Calu3 (cell line): ENCODE measurements at regions not wholly inside any gene's neighbourhood (a gene's known extent, or its start where the extent isn't known, plus 50 kb on each side); places are given as distances from the start of the nearest gene placed in this dataset.
"Not testable (repeated sequence)": the region's sequence is repeated elsewhere in the genome, so short reads cannot be mapped to it uniquely, and the experiment has no call there.

ENCODE experiments used
- BruUV-seq: library from RNA; stranded (reverse); fragments of 400-500 nt; replicated peaks from 2 replicates; lab custom pipeline; 2021; lab: Mats Ljungman, UMichigan
- CTCF ChIA-PET: fragments of 300-600 bp; sonication (Branson Sonifier 250); formaldehyde crosslinking; loops from one replicate; lab custom pipeline; 2022; ENCODE audit warnings: antibody characterized with exemption; lab: Charles Lee
- DNase-seq: peaks from one replicate; pipeline ENCODE4 v3.0.0; 2022
- H3K27ac Mint-ChIP-seq: one replicate; pipeline ENCODE4 v1.8.0; 2022; ENCODE audit warnings: mixed read lengths; ENCODE audit not compliant: unreplicated experiment
- H3K27me3 Mint-ChIP-seq: one replicate; pipeline ENCODE4 v1.8.0; 2022; ENCODE audit warnings: mixed read lengths; ENCODE audit not compliant: unreplicated experiment
- H3K36me3 Mint-ChIP-seq: one replicate; pipeline ENCODE4 v1.8.0; 2022; ENCODE audit warnings: mild to moderate bottlenecking, moderate library complexity, mixed read lengths; ENCODE audit not compliant: insufficient read depth, unreplicated experiment
- H3K4me1 Mint-ChIP-seq: one replicate; pipeline ENCODE4 v1.8.0; 2022; ENCODE audit warnings: mild to moderate bottlenecking, low read depth, mixed read lengths; ENCODE audit not compliant: unreplicated experiment
- H3K4me3 Mint-ChIP-seq: one replicate; pipeline ENCODE4 v1.8.0; 2022; ENCODE audit warnings: mild to moderate bottlenecking, low read depth, moderate library complexity, mixed read lengths; ENCODE audit not compliant: unreplicated experiment
- H3K9me3 Mint-ChIP-seq: one replicate; pipeline ENCODE4 v1.8.0; 2022; ENCODE audit warnings: low read depth, mixed read lengths; ENCODE audit not compliant: unreplicated experiment
- CTCF ChIP-seq: fragments of 200-600 bp; IDR thresholded peaks from one replicate; pipeline ENCODE4 v1.8.0; 2022; ENCODE audit warnings: antibody characterized with exemption; ENCODE audit not compliant: unreplicated experiment
- intact Hi-C: fragments of 100-400 bp; cut with micrococcal nuclease; formaldehyde crosslinking; loops from one replicate; pipeline ENCODE4 v1.10.0; 2022; ENCODE audit not compliant: unreplicated experiment

DNA sequence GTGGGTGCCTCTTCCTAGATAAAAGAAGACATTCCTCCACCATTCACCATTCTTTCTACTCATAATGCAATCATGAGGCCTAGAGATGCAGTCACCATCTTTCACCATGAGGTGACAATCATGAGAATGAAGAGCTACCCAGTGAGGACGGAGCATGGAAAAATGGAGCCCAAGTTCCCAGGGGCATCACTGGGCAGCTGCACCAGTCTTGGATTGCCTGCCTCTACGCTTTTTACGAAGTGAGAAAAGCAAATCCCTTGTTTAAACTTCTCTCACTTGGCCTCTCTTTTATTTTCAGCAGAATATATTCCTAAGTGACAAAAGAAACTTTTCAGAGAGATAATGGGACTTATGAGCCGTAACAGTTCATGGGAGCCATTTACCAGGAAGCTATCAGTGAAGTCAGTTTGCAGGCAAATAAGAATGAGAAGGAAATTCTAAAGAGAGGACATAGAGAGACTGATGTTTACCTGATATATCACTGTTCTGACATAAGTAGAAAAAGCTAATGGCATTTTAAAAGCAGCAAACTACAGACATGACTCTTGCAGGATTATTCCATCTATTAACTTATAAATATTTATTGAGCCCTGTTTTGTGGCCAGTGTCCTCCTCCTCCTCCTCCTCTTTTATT, 90.0 kb upstream of the CPNE4 start:
- Mint-ChIP-seq H3K36me3 (no peaks in the 10 kb centered on the region), H3K27ac (no peak overlapping the region), H3K4me1 (peaks cover 12% of the 10 kb centered on the region), H3K9me3 (peaks cover 3% of the 10 kb centered on the region), H3K27me3 (no peaks in the 10 kb centered on the region), H3K4me3 (no peak overlapping the region)
- no TSS peak for BruUV-seq
- no peak for DNase-seq
- no peak for TF ChIP-seq CTCF
- intact Hi-C loops: no loop called here
- CTCF ChIA-PET: no interaction called here

- intact Hi-C loops: no loop called here
- no TSS peak for BruUV-seq
- H3K9me3 Mint-ChIP-seq: peaks cover 4% of the 10 kb centered on the region
- H3K27ac Mint-ChIP-seq: peak overlapping the region; percentile 99
- H3K4me1 Mint-ChIP-seq: peaks cover 64% of the 10 kb centered on the region
- no peak for TF ChIP-seq CTCF
- no peaks in the 10 kb centered on the region for H3K27me3 Mint-ChIP-seq
- peak overlapping the region; percentile 74 for H3K4me3 Mint-ChIP-seq
- DNase-seq: peak; percentile 61
- peaks cover 20% of the 10 kb centered on the region for H3K36me3 Mint-ChIP-seq
- CTCF ChIA-PET: interaction anchor here (0.9 to 2.5 kb wide), 5 partner anchors 17 to 105 kb away, joined by 3 to 27 read pairs (median 7); partner anchors contain the start of gene CPNE4
These were observed 99.8 kb upstream of the CPNE4 start for GRCh38 chr3:132134611-132135010.

- Mint-ChIP-seq H3K9me3 (peaks cover 4% of the 10 kb centered on the region), H3K36me3 (peaks cover 20% of the 10 kb centered on the region), H3K4me3 (peak overlapping the region; percentile 74), H3K27me3 (no peaks in the 10 kb centered on the region), H3K27ac (peak overlapping the region; percentile 99), H3K4me1 (peaks cover 53% of the 10 kb centered on the region)
- BruUV-seq: TSS peak; percentile 90
- DNase-seq: peak; percentile 80
- CTCF ChIA-PET: interaction anchor here (0.5 to 2.5 kb wide), 16 partner anchors 10 to 265 kb away, joined by 3 to 27 read pairs (median 4); partner anchors contain the start of gene CPNE4
- intact Hi-C loops: loop anchor here (1.0 kb wide), 3 partner anchors 45 to 97 kb away; no protein-coding TSS in a partner anchor
- no peak for TF ChIP-seq CTCF
These were observed 101.0 kb upstream of the CPNE4 start for GRCh38 chr3:132135628-132136333.

GRCh38 chr3:132136334-132136716, 101.5 kb upstream of the CPNE4 start:
- peaks cover 47% of the 10 kb centered on the region for H3K4me1 Mint-ChIP-seq
- peak overlapping the region; percentile 99 for H3K27ac Mint-ChIP-seq
- H3K4me3 Mint-ChIP-seq: peak overlapping the region; percentile 74
- CTCF ChIA-PET: interaction anchor here (0.5 to 2.5 kb wide), 14 partner anchors 10 to 264 kb away, joined by 3 to 27 read pairs (median 6); partner anchors contain the start of gene CPNE4
- peaks cover 4% of the 10 kb centered on the region for H3K9me3 Mint-ChIP-seq
- TF ChIP-seq CTCF: no peak
- TSS peak; percentile 95 for BruUV-seq
- intact Hi-C loops: loop anchor here (1.0 kb wide), 3 partner anchors 44 to 98 kb away; no protein-coding TSS in a partner anchor
- peaks cover 20% of the 10 kb centered on the region for H3K36me3 Mint-ChIP-seq
- H3K27me3 Mint-ChIP-seq: no peaks in the 10 kb centered on the region
- DNase-seq: no peak

GRCh38 chr3:132136902-132137301, 102.1 kb upstream of the CPNE4 start:
- not testable (repeated sequence) for H3K9me3 Mint-ChIP-seq, DNase-seq, BruUV-seq, H3K4me3 Mint-ChIP-seq, H3K27me3 Mint-ChIP-seq
- intact Hi-C loops: loop anchor here (1.0 kb wide), 3 partner anchors 43 to 99 kb away; no protein-coding TSS in a partner anchor
- CTCF ChIA-PET: interaction anchor here (1.3 to 1.6 kb wide), 2 partner anchors 18 to 50 kb away, joined by 4 to 5 read pairs; no protein-coding TSS in a partner anchor
- Mint-ChIP-seq H3K27ac (peak overlapping the region; percentile 99), H3K4me1 (peaks cover 47% of the 10 kb centered on the region), H3K36me3 (peaks cover 20% of the 10 kb centered on the region)
